ENCODE measurements at regions not wholly inside any gene's neighbourhood (a gene's known extent, or its start where the extent isn't known, plus 50 kb on each side); places are given as distances from the start of the nearest gene placed in this dataset.

- DNase-seq (ENCODE audit: low spot score), result no peak
- H3K4me3 ChIP-seq (ENCODE audit: low read depth in 1 of 3, low read length in 3 of 3), result no peak overlapping the region
- H3K36me3 ChIP-seq (ENCODE audit: control insufficient read depth in 4 of 4, insufficient read depth in 3 of 4, low read depth in 1 of 4, low read length in 3 of 4), result no peaks in the 10 kb centered on the region
- H3K4me1 ChIP-seq (ENCODE audit: control insufficient read depth in 4 of 4, insufficient read depth in 4 of 4, low read length in 3 of 4), result no peaks in the 10 kb centered on the region
- 73% methylated on average over 3 of the region's 3 CpGs for WGBS
- TF ChIP-seq, protein P1, sequence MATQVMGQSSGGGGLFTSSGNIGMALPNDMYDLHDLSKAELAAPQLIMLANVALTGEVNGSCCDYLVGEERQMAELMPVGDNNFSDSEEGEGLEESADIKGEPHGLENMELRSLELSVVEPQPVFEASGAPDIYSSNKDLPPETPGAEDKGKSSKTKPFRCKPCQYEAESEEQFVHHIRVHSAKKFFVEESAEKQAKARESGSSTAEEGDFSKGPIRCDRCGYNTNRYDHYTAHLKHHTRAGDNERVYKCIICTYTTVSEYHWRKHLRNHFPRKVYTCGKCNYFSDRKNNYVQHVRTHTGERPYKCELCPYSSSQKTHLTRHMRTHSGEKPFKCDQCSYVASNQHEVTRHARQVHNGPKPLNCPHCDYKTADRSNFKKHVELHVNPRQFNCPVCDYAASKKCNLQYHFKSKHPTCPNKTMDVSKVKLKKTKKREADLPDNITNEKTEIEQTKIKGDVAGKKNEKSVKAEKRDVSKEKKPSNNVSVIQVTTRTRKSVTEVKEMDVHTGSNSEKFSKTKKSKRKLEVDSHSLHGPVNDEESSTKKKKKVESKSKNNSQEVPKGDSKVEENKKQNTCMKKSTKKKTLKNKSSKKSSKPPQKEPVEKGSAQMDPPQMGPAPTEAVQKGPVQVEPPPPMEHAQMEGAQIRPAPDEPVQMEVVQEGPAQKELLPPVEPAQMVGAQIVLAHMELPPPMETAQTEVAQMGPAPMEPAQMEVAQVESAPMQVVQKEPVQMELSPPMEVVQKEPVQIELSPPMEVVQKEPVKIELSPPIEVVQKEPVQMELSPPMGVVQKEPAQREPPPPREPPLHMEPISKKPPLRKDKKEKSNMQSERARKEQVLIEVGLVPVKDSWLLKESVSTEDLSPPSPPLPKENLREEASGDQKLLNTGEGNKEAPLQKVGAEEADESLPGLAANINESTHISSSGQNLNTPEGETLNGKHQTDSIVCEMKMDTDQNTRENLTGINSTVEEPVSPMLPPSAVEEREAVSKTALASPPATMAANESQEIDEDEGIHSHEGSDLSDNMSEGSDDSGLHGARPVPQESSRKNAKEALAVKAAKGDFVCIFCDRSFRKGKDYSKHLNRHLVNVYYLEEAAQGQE (IDR thresholded peaks at IDR 0.05), result no peak
- TF ChIP-seq GABPA (IDR thresholded peaks at IDR 0.05 in 1 of 2, conservative IDR thresholded peaks at IDR 0.05 in 1 of 2) (no peak), RAD21 (IDR thresholded peaks at IDR 0.05) (no peak), FOXA2 (IDR thresholded peaks at IDR 0.05) (no peak), RXRA (IDR thresholded peaks at IDR 0.05) (no peak), SP1 (IDR thresholded peaks at IDR 0.05) (no peak), MAX (IDR thresholded peaks at IDR 0.05) (no peak), EGR1 (IDR thresholded peaks at IDR 0.05; ENCODE audit: low read depth in 2 of 2) (no peak), FOXA1 (IDR thresholded peaks at IDR 0.05) (no peak), YY1 (IDR thresholded peaks at IDR 0.05) (no peak), JUND (IDR thresholded peaks at IDR 0.05) (no peak)
- TF ChIP-seq, protein P2, sequence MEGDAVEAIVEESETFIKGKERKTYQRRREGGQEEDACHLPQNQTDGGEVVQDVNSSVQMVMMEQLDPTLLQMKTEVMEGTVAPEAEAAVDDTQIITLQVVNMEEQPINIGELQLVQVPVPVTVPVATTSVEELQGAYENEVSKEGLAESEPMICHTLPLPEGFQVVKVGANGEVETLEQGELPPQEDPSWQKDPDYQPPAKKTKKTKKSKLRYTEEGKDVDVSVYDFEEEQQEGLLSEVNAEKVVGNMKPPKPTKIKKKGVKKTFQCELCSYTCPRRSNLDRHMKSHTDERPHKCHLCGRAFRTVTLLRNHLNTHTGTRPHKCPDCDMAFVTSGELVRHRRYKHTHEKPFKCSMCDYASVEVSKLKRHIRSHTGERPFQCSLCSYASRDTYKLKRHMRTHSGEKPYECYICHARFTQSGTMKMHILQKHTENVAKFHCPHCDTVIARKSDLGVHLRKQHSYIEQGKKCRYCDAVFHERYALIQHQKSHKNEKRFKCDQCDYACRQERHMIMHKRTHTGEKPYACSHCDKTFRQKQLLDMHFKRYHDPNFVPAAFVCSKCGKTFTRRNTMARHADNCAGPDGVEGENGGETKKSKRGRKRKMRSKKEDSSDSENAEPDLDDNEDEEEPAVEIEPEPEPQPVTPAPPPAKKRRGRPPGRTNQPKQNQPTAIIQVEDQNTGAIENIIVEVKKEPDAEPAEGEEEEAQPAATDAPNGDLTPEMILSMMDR (IDR thresholded peaks at IDR 0.05; ENCODE audit: low read depth, low read length, missing input control), result no peak
- TF ChIP-seq, protein P3, sequence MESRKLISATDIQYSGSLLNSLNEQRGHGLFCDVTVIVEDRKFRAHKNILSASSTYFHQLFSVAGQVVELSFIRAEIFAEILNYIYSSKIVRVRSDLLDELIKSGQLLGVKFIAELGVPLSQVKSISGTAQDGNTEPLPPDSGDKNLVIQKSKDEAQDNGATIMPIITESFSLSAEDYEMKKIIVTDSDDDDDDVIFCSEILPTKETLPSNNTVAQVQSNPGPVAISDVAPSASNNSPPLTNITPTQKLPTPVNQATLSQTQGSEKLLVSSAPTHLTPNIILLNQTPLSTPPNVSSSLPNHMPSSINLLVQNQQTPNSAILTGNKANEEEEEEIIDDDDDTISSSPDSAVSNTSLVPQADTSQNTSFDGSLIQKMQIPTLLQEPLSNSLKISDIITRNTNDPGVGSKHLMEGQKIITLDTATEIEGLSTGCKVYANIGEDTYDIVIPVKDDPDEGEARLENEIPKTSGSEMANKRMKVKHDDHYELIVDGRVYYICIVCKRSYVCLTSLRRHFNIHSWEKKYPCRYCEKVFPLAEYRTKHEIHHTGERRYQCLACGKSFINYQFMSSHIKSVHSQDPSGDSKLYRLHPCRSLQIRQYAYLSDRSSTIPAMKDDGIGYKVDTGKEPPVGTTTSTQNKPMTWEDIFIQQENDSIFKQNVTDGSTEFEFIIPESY (IDR thresholded peaks at IDR 0.05), result no peak
- H3K9ac ChIP-seq (ENCODE audit: low read depth in 1 of 2, low read length in 2 of 2), result no peak overlapping the region
- H3K27me3 ChIP-seq (ENCODE audit: control insufficient read depth in 4 of 4, insufficient read depth in 4 of 4, low read length in 3 of 4), result no peaks in the 10 kb centered on the region
- H3K27ac ChIP-seq (ENCODE audit: low read depth in 1 of 2, low read length in 2 of 2), result no peak overlapping the region
- H3K9me3 ChIP-seq (ENCODE audit: control insufficient read depth in 4 of 4, low read length in 3 of 4), result no peaks in the 10 kb centered on the region
Measured at GRCh38 chr13:34116651-34117050, 298.7 kb downstream of the RFC3 start.

DNA sequence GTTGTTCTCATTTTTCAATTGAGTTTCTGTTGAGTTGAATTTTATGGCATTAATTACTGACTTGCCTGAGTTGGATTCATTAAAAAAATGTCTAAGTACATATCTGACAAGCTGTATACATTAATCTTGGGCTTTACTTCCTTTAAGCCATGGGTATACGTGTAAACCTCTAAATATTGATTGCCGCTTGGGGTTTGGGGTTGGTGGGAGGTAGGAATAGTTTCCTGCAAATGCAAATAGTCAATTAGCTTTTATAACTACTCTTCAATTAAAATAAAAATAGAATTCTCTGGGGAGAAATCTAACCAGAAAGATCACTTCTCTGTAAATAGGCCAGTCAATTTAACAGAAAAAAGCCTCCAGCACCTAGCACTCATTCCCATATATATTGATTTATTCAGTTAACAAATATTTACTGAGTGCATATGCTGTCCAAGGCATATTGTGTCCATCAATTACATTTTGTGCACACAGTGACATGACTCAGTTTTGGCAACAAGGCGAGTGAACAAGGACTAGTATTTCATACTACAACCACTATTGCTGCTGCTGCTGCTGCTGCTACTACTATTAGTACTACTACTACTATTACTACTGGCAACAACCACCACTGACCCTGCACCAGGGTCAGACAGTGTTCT, 306.8 kb downstream of the RFC3 start:
- 49% methylated on average over 3 of the region's 3 CpGs for WGBS
- Histone ChIP-seq H3K9me3 (ENCODE audit: control insufficient read depth in 4 of 4, low read length in 3 of 4) (no peaks in the 10 kb centered on the region), H3K4me1 (ENCODE audit: control insufficient read depth in 4 of 4, insufficient read depth in 4 of 4, low read length in 3 of 4) (no peaks in the 10 kb centered on the region), H3K27ac (ENCODE audit: low read depth in 1 of 2, low read length in 2 of 2) (no peak overlapping the region), H3K36me3 (ENCODE audit: control insufficient read depth in 4 of 4, insufficient read depth in 3 of 4, low read depth in 1 of 4, low read length in 3 of 4) (no peaks in the 10 kb centered on the region), H3K4me3 (ENCODE audit: low read depth in 1 of 3, low read length in 3 of 3) (no peak overlapping the region), H3K27me3 (ENCODE audit: control insufficient read depth in 4 of 4, insufficient read depth in 4 of 4, low read length in 3 of 4) (peaks cover 0 to 2% (median 0%) of the 10 kb centered on the region in 4 donors), H3K9ac (ENCODE audit: low read depth in 1 of 2, low read length in 2 of 2) (no peak overlapping the region)
- no peak for DNase-seq (ENCODE audit: low spot score)
- TF ChIP-seq FOXA2 (IDR thresholded peaks at IDR 0.05) (no peak), HNF4G (IDR thresholded peaks at IDR 0.05) (no peak), NR2F2 (IDR thresholded peaks at IDR 0.05) (no peak), EGR1 (IDR thresholded peaks at IDR 0.05; ENCODE audit: low read depth in 2 of 2) (no peak), YY1 (IDR thresholded peaks at IDR 0.05) (no peak), GABPA (IDR thresholded peaks at IDR 0.05 in 1 of 2, conservative IDR thresholded peaks at IDR 0.05 in 1 of 2) (no peak), SP1 (IDR thresholded peaks at IDR 0.05) (no peak)
- TF ChIP-seq, protein P2 (IDR thresholded peaks at IDR 0.05; ENCODE audit: low read depth, low read length, missing input control), result no peak
- TF ChIP-seq, protein P3 (IDR thresholded peaks at IDR 0.05), result no peak

All from liver (tissue), 8 donors.